ENCODE measurements at regions not wholly inside any gene's neighbourhood (a gene's known extent, or its start where the extent isn't known, plus 50 kb on each side); places are given as distances from the start of the nearest gene placed in this dataset.

DNA sequence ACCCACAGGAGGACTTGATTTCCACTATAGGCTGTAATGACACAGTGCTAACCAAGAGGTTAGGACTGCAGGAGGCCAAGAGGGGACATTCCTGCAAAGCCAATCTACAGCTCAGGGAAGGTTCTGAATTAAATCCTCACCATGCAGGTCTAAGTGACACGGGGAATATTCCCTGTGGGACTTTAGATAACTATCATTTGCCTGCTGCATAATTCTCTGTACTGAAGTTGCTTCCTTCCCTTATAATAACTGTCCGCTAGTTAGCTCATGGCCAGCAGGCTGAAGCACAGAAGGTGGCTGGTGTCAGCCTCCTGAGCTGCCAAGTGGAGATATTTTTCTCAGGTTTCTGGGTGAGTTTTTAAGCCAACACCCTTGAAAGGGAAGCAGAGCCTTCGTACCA is 74.6 kb upstream of the SOX9 start:
- TF ChIP-seq, protein P1, sequence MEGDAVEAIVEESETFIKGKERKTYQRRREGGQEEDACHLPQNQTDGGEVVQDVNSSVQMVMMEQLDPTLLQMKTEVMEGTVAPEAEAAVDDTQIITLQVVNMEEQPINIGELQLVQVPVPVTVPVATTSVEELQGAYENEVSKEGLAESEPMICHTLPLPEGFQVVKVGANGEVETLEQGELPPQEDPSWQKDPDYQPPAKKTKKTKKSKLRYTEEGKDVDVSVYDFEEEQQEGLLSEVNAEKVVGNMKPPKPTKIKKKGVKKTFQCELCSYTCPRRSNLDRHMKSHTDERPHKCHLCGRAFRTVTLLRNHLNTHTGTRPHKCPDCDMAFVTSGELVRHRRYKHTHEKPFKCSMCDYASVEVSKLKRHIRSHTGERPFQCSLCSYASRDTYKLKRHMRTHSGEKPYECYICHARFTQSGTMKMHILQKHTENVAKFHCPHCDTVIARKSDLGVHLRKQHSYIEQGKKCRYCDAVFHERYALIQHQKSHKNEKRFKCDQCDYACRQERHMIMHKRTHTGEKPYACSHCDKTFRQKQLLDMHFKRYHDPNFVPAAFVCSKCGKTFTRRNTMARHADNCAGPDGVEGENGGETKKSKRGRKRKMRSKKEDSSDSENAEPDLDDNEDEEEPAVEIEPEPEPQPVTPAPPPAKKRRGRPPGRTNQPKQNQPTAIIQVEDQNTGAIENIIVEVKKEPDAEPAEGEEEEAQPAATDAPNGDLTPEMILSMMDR (IDR thresholded peaks at IDR 0.05; ENCODE audit: insufficient read depth, low read length): no peak
- TF ChIP-seq POLR2AphosphoS5 (IDR thresholded peaks at IDR 0.05; ENCODE audit: low read depth) (no peak), GABPA (IDR thresholded peaks at IDR 0.05; ENCODE audit: low read depth) (no peak)

All from HL-60 (cell line).